A673 (cell line): ENCODE measurements at regions not wholly inside any gene's neighbourhood (a gene's known extent, or its start where the extent isn't known, plus 50 kb on each side); places are given as distances from the start of the nearest gene placed in this dataset.

ENCODE experiments used
- BruUV-seq: library from RNA; stranded (reverse); fragments of 400-500 nt; replicated peaks from 2 replicates; lab custom pipeline; 2021; lab: Mats Ljungman, UMichigan
- CTCF ChIA-PET: fragments of 300-600 bp; sonication (Branson Sonifier 250); formaldehyde crosslinking; loops from one replicate; lab custom pipeline; 2022; ENCODE audit warnings: antibody characterized with exemption; lab: Charles Lee
- POLR2A ChIA-PET: fragments of 300-600 bp; sonication (Branson Sonifier 250); formaldehyde crosslinking; loops from one replicate; lab custom pipeline; 2022; ENCODE audit warnings: antibody characterized with exemption; ENCODE audit not compliant: low non-redundant PET; lab: Charles Lee
- DNase-seq: peaks from one replicate; pipeline ENCODE4 v3.0.0-alpha.2; 2015; ENCODE audit warnings: low spot score
- H3K27ac ChIP-seq: fragments of 200-600 bp; sonication (generic); 2 replicates; pipeline ENCODE4 v1.5.1; 2016; ENCODE audit warnings: mixed run types, low read depth, mild to moderate bottlenecking, mixed read lengths, antibody characterized with exemption, low read length; ENCODE audit not compliant: poor library complexity, severe bottlenecking
- H3K27me3 ChIP-seq: fragments of 200-600 bp; sonication (generic); replicated peaks from 2 replicates; pipeline ENCODE4 v1.6.1; 2017; ENCODE audit warnings: mixed run types, low read depth, mild to moderate bottlenecking, mixed read lengths, antibody characterized with exemption, low read length; ENCODE audit not compliant: insufficient read depth, poor library complexity
- H3K36me3 ChIP-seq: fragments of 200-600 bp; sonication (generic); 2 replicates; pipeline ENCODE4 v1.6.1; 2016; ENCODE audit warnings: mixed run types, mild to moderate bottlenecking, mixed read lengths, antibody characterized with exemption, low read length; ENCODE audit not compliant: insufficient read depth, poor library complexity, severe bottlenecking
- H3K4me1 ChIP-seq: fragments of 200-600 bp; sonication (generic); 2 replicates; pipeline ENCODE4 v1.6.1; 2017; ENCODE audit warnings: mixed run types, mild to moderate bottlenecking, mixed read lengths, antibody characterized with exemption, low read length; ENCODE audit not compliant: insufficient read depth, poor library complexity, severe bottlenecking
- H3K4me3 ChIP-seq: fragments of 200-600 bp; sonication (generic); 2 replicates; pipeline ENCODE4 v1.5.1; 2016; ENCODE audit warnings: low read depth, mixed run types, mild to moderate bottlenecking, mixed read lengths, low read length; ENCODE audit not compliant: poor library complexity, severe bottlenecking
- H3K9me3 ChIP-seq: fragments of 200-600 bp; sonication (generic); 2 replicates; pipeline ENCODE4 v1.6.1; 2016; ENCODE audit warnings: mixed run types, low read depth, mild to moderate bottlenecking, mixed read lengths, antibody characterized with exemption, low read length; ENCODE audit not compliant: poor library complexity, severe bottlenecking
- EZH2 ChIP-seq: fragments of 200-600 bp; sonication (generic); IDR thresholded peaks from 2 replicates; pipeline ENCODE4 v1.6.1; 2017; ENCODE audit warnings: borderline replicate concordance, low read depth, mild to moderate bottlenecking, mixed read lengths, antibody characterized with exemption, low read length; ENCODE audit not compliant: poor library complexity, severe bottlenecking
- intact Hi-C: fragments of 100-400 bp; cut with micrococcal nuclease; formaldehyde crosslinking; loops from one replicate; pipeline ENCODE4 v1.10.0; 2022; ENCODE audit not compliant: unreplicated experiment
- TF ChIP-seq, protein P1 (sequence below): fragments of 300-800, 200-600 bp; sonication (generic); conservative IDR thresholded peaks from 2 replicates; pipeline ENCODE4 v1.5.1; 2017; ENCODE audit warnings: low read depth, mild to moderate bottlenecking, antibody characterized with exemption, low read length, moderate library complexity, mixed read lengths

DNA sequence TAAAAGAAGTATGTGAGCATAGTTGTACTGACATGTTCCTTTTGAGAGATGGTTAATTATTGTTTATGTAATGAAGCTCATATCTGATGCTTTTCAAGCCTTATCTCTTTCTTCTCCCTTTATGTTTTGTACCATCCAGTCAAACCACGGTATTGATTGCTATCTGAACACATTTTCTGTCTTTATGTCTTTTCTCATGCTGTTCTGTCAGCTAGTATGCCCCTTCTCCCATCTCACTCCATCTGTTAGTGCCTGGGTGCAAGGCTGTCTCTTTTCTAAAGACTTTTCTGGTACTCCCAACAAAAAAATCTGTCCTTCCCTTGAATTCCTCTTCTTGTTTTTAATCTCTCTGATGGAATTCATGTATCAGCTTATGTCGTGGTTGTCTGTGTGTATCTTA is 883.8 kb upstream of the IGFBP7 start:
- ChIA-PET CTCF (no interaction called here), POLR2A (no interaction called here)
- Histone ChIP-seq H3K9me3 (no peaks in the 10 kb centered on the region), H3K27me3 (no peaks in the 10 kb centered on the region), H3K4me1 (no peaks in the 10 kb centered on the region), H3K4me3 (no peak overlapping the region), H3K27ac (no peak overlapping the region), H3K36me3 (no peaks in the 10 kb centered on the region)
- BruUV-seq = no TSS peak
- intact Hi-C loops = no loop called here
- no peak for DNase-seq
- TF ChIP-seq, protein P1, sequence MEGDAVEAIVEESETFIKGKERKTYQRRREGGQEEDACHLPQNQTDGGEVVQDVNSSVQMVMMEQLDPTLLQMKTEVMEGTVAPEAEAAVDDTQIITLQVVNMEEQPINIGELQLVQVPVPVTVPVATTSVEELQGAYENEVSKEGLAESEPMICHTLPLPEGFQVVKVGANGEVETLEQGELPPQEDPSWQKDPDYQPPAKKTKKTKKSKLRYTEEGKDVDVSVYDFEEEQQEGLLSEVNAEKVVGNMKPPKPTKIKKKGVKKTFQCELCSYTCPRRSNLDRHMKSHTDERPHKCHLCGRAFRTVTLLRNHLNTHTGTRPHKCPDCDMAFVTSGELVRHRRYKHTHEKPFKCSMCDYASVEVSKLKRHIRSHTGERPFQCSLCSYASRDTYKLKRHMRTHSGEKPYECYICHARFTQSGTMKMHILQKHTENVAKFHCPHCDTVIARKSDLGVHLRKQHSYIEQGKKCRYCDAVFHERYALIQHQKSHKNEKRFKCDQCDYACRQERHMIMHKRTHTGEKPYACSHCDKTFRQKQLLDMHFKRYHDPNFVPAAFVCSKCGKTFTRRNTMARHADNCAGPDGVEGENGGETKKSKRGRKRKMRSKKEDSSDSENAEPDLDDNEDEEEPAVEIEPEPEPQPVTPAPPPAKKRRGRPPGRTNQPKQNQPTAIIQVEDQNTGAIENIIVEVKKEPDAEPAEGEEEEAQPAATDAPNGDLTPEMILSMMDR = no peak
- TF ChIP-seq EZH2 = no peak

DNA sequence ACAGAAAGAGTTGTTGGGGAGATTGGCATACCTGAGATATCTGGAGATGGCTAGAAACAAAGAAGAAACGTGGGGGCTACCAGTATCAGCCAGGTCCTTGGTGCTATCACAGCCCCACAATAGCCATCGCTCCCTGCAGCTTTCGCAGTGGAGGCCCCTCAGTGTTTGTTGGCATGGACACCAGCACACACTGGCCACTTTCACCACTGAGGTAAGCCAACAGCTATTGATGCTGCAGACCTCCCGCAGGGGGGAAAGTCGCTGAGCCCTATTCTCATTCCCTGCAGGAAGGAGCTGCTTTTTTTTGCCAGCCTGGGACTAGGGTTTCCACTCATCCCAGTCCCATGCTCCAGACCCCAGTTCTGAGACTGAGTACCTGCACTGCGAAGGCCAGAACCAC is 879.2 kb upstream of the IGFBP7 start:
- BruUV-seq = no TSS peak
- ChIA-PET POLR2A (no interaction called here), CTCF (no interaction called here)
- intact Hi-C loops = no loop called here
- Histone ChIP-seq H3K4me3 (no peak overlapping the region), H3K36me3 (no peaks in the 10 kb centered on the region), H3K4me1 (no peaks in the 10 kb centered on the region), H3K27me3 (no peaks in the 10 kb centered on the region), H3K27ac (no peak overlapping the region), H3K9me3 (no peaks in the 10 kb centered on the region)
- DNase-seq = no peak
- TF ChIP-seq, protein P1 = no peak
- TF ChIP-seq EZH2 = no peak

DNA sequence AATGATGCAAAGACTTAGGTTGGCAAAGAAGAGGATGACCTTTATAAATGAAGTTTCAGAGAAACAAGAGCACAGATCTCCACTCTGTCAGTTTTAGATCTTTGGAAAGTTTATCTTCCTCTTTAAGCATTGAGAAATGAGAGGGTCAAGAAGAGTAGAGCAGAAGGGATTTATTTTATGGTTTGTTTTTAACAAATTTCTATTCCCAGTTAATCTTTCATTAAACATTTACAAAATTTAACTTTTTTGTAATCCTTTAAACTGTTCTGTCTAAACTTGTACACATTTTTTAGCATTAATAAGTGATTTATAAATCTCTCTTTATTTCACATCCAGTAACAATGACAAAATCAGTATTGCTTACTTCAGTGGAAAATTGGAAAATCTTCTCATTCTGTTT is 875.0 kb upstream of the IGFBP7 start:
- CTCF ChIA-PET = no interaction called here
- POLR2A ChIA-PET = no interaction called here
- BruUV-seq = no TSS peak
- Histone ChIP-seq H3K27me3 (no peaks in the 10 kb centered on the region), H3K27ac (no peak overlapping the region), H3K4me1 (no peaks in the 10 kb centered on the region), H3K4me3 (no peak overlapping the region), H3K9me3 (no peaks in the 10 kb centered on the region), H3K36me3 (no peaks in the 10 kb centered on the region)
- no peak for DNase-seq
- intact Hi-C loops = no loop called here
- no peak for TF ChIP-seq EZH2
- TF ChIP-seq, protein P1 = no peak
